ENCODE measurements at regions not wholly inside any gene's neighbourhood (a gene's known extent, or its start where the extent isn't known, plus 50 kb on each side); places are given as distances from the start of the nearest gene placed in this dataset.
"Not testable (repeated sequence)": the region's sequence is repeated elsewhere in the genome, so short reads cannot be mapped to it uniquely, and the experiment has no call there.

- DNase-seq = no peak
- no peak for ATAC-seq
- no peak overlapping the region for H3K27ac Mint-ChIP-seq
- peaks cover 6% of the 10 kb centered on the region for H3K27me3 Mint-ChIP-seq
- H3K4me1 Mint-ChIP-seq = no peaks in the 10 kb centered on the region
- H3K36me3 Mint-ChIP-seq (ENCODE audit: low read depth) = no peaks in the 10 kb centered on the region
- no peak overlapping the region for H3K4me3 Mint-ChIP-seq
- H3K9me3 ChIP-seq (ENCODE audit: control insufficient read depth, low read length, poor library complexity, severe bottlenecking) = no peaks in the 10 kb centered on the region
Observed at GRCh38 chr3:132084982-132085381, 50.2 kb upstream of the CPNE4 start.

- no peak for ATAC-seq
Observed at GRCh38 chr3:132087356-132087755, 52.5 kb upstream of the CPNE4 start.

GRCh38 chr3:132088291-132088690 is 53.5 kb upstream of the CPNE4 start:
- peaks cover 6% of the 10 kb centered on the region for H3K27me3 Mint-ChIP-seq
- H3K36me3 Mint-ChIP-seq (ENCODE audit: low read depth) = no peaks in the 10 kb centered on the region
- H3K4me3 Mint-ChIP-seq = no peak overlapping the region
- H3K27ac Mint-ChIP-seq = no peak overlapping the region
- DNase-seq = no peak
- H3K9me3 ChIP-seq (ENCODE audit: control insufficient read depth, low read length, poor library complexity, severe bottlenecking) = no peaks in the 10 kb centered on the region
- H3K4me1 Mint-ChIP-seq = no peaks in the 10 kb centered on the region
- no peak for ATAC-seq

More at GRCh38 chr3:132087356-132087755, 52.5 kb upstream of the CPNE4 start:
- H3K36me3 Mint-ChIP-seq (ENCODE audit: low read depth) = no peaks in the 10 kb centered on the region
- peaks cover 6% of the 10 kb centered on the region for H3K27me3 Mint-ChIP-seq
- DNase-seq = no peak
- H3K27ac Mint-ChIP-seq = no peak overlapping the region
- H3K9me3 ChIP-seq (ENCODE audit: control insufficient read depth, low read length, poor library complexity, severe bottlenecking) = no peaks in the 10 kb centered on the region
- no peaks in the 10 kb centered on the region for H3K4me1 Mint-ChIP-seq
- H3K4me3 Mint-ChIP-seq = no peak overlapping the region

GRCh38 chr3:132090921-132091320 is 56.1 kb upstream of the CPNE4 start:
- no peaks in the 10 kb centered on the region for H3K9me3 ChIP-seq (ENCODE audit: control insufficient read depth, low read length, poor library complexity, severe bottlenecking)
- ATAC-seq (no peak), DNase-seq (no peak)
- H3K4me3 Mint-ChIP-seq = no peak overlapping the region
- no peaks in the 10 kb centered on the region for H3K4me1 Mint-ChIP-seq
- no peaks in the 10 kb centered on the region for H3K27me3 Mint-ChIP-seq
- no peaks in the 10 kb centered on the region for H3K36me3 Mint-ChIP-seq (ENCODE audit: low read depth)
- H3K27ac Mint-ChIP-seq = no peak overlapping the region

GRCh38 chr3:132116601-132117000 is 81.8 kb upstream of the CPNE4 start:
- no peaks in the 10 kb centered on the region for H3K9me3 ChIP-seq (ENCODE audit: control insufficient read depth, low read length, poor library complexity, severe bottlenecking)
- H3K36me3 Mint-ChIP-seq (ENCODE audit: low read depth) = no peaks in the 10 kb centered on the region
- H3K4me3 Mint-ChIP-seq = no peak overlapping the region
- DNase-seq (no peak), ATAC-seq (no peak)
- H3K27me3 Mint-ChIP-seq = no peaks in the 10 kb centered on the region
- H3K27ac Mint-ChIP-seq = no peak overlapping the region
- no peaks in the 10 kb centered on the region for H3K4me1 Mint-ChIP-seq

GRCh38 chr3:132117642-132118041 is 82.8 kb upstream of the CPNE4 start:
- H3K4me1 Mint-ChIP-seq = no peaks in the 10 kb centered on the region
- no peak overlapping the region for H3K4me3 Mint-ChIP-seq
- no peaks in the 10 kb centered on the region for H3K36me3 Mint-ChIP-seq (ENCODE audit: low read depth)
- DNase-seq (no peak), ATAC-seq (no peak)
- no peaks in the 10 kb centered on the region for H3K9me3 ChIP-seq (ENCODE audit: control insufficient read depth, low read length, poor library complexity, severe bottlenecking)
- no peaks in the 10 kb centered on the region for H3K27me3 Mint-ChIP-seq
- H3K27ac Mint-ChIP-seq = no peak overlapping the region

- no peaks in the 10 kb centered on the region for H3K4me1 Mint-ChIP-seq
- no peaks in the 10 kb centered on the region for H3K9me3 ChIP-seq (ENCODE audit: control insufficient read depth, low read length, poor library complexity, severe bottlenecking)
- no peak overlapping the region for H3K4me3 Mint-ChIP-seq
- no peaks in the 10 kb centered on the region for H3K27me3 Mint-ChIP-seq
- ATAC-seq = no peak
- no peak for DNase-seq
- no peak overlapping the region for H3K27ac Mint-ChIP-seq
- H3K36me3 Mint-ChIP-seq (ENCODE audit: low read depth) = no peaks in the 10 kb centered on the region
Observed at GRCh38 chr3:132119531-132119930, 84.7 kb upstream of the CPNE4 start.

GRCh38 chr3:132124096-132124495 is 89.3 kb upstream of the CPNE4 start:
- no peak overlapping the region for H3K27ac Mint-ChIP-seq
- H3K9me3 ChIP-seq (ENCODE audit: control insufficient read depth, low read length, poor library complexity, severe bottlenecking) = no peaks in the 10 kb centered on the region
- H3K4me1 Mint-ChIP-seq = no peaks in the 10 kb centered on the region
- DNase-seq (no peak), ATAC-seq (no peak)
- H3K4me3 Mint-ChIP-seq = no peak overlapping the region
- H3K36me3 Mint-ChIP-seq (ENCODE audit: low read depth) = no peaks in the 10 kb centered on the region
- no peaks in the 10 kb centered on the region for H3K27me3 Mint-ChIP-seq

GRCh38 chr3:132124651-132125284 is 90.0 kb upstream of the CPNE4 start:
- DNase-seq (no peak), ATAC-seq (no peak)
- H3K27me3 Mint-ChIP-seq = no peaks in the 10 kb centered on the region
- H3K27ac Mint-ChIP-seq = no peak overlapping the region
- H3K9me3 ChIP-seq (ENCODE audit: control insufficient read depth, low read length, poor library complexity, severe bottlenecking) = no peaks in the 10 kb centered on the region
- no peak overlapping the region for H3K4me3 Mint-ChIP-seq
- H3K4me1 Mint-ChIP-seq = no peaks in the 10 kb centered on the region
- H3K36me3 Mint-ChIP-seq (ENCODE audit: low read depth) = no peaks in the 10 kb centered on the region

GRCh38 chr3:132134611-132135010 is 99.8 kb upstream of the CPNE4 start:
- DNase-seq = no peak
- no peak for ATAC-seq
- no peaks in the 10 kb centered on the region for H3K4me1 Mint-ChIP-seq
- no peaks in the 10 kb centered on the region for H3K36me3 Mint-ChIP-seq (ENCODE audit: low read depth)
- H3K27me3 Mint-ChIP-seq = peaks cover 10% of the 10 kb centered on the region
- H3K4me3 Mint-ChIP-seq = no peak overlapping the region
- no peaks in the 10 kb centered on the region for H3K9me3 ChIP-seq (ENCODE audit: control insufficient read depth, low read length, poor library complexity, severe bottlenecking)
- no peak overlapping the region for H3K27ac Mint-ChIP-seq

- H3K27ac Mint-ChIP-seq = no peak overlapping the region
- peaks cover 2% of the 10 kb centered on the region for H3K36me3 Mint-ChIP-seq (ENCODE audit: low read depth)
- no peak for ATAC-seq
- H3K4me3 Mint-ChIP-seq = no peak overlapping the region
- no peaks in the 10 kb centered on the region for H3K9me3 ChIP-seq (ENCODE audit: control insufficient read depth, low read length, poor library complexity, severe bottlenecking)
- H3K27me3 Mint-ChIP-seq = peaks cover 10% of the 10 kb centered on the region
- no peak for DNase-seq
- no peaks in the 10 kb centered on the region for H3K4me1 Mint-ChIP-seq
Observed at GRCh38 chr3:132135628-132136333, 101.0 kb upstream of the CPNE4 start.

GRCh38 chr3:132136334-132136716 is 101.5 kb upstream of the CPNE4 start:
- H3K27ac Mint-ChIP-seq = no peak overlapping the region
- DNase-seq (no peak), ATAC-seq (no peak)
- no peak overlapping the region for H3K4me3 Mint-ChIP-seq
- H3K36me3 Mint-ChIP-seq (ENCODE audit: low read depth) = peaks cover 2% of the 10 kb centered on the region
- H3K9me3 ChIP-seq (ENCODE audit: control insufficient read depth, low read length, poor library complexity, severe bottlenecking) = no peaks in the 10 kb centered on the region
- peaks cover 10% of the 10 kb centered on the region for H3K27me3 Mint-ChIP-seq
- no peaks in the 10 kb centered on the region for H3K4me1 Mint-ChIP-seq

- not testable (repeated sequence) for H3K27ac Mint-ChIP-seq
Observed at GRCh38 chr3:132136902-132137301, 102.1 kb upstream of the CPNE4 start.

GRCh38 chr3:132145833-132146232 is 111.0 kb upstream of the CPNE4 start:
- no peak overlapping the region for H3K27ac Mint-ChIP-seq
- ATAC-seq (no peak), DNase-seq (no peak)
- H3K9me3 ChIP-seq (ENCODE audit: control insufficient read depth, low read length, poor library complexity, severe bottlenecking) = no peaks in the 10 kb centered on the region
- no peaks in the 10 kb centered on the region for H3K27me3 Mint-ChIP-seq
- H3K36me3 Mint-ChIP-seq (ENCODE audit: low read depth) = no peaks in the 10 kb centered on the region
- H3K4me3 Mint-ChIP-seq = no peak overlapping the region
- no peaks in the 10 kb centered on the region for H3K4me1 Mint-ChIP-seq

More at GRCh38 chr3:132136902-132137301, 102.1 kb upstream of the CPNE4 start:
- not testable (repeated sequence) for DNase-seq; H3K27me3 Mint-ChIP-seq; ATAC-seq; H3K4me1 Mint-ChIP-seq; H3K4me3 Mint-ChIP-seq; H3K36me3 Mint-ChIP-seq (ENCODE audit: low read depth); H3K9me3 ChIP-seq (ENCODE audit: control insufficient read depth, low read length, poor library complexity, severe bottlenecking)

Measured in T-helper 17 cell (primary cell).